ENCODE measurements at regions not wholly inside any gene's neighbourhood (a gene's known extent, or its start where the extent isn't known, plus 50 kb on each side); places are given as distances from the start of the nearest gene placed in this dataset.

DNA sequence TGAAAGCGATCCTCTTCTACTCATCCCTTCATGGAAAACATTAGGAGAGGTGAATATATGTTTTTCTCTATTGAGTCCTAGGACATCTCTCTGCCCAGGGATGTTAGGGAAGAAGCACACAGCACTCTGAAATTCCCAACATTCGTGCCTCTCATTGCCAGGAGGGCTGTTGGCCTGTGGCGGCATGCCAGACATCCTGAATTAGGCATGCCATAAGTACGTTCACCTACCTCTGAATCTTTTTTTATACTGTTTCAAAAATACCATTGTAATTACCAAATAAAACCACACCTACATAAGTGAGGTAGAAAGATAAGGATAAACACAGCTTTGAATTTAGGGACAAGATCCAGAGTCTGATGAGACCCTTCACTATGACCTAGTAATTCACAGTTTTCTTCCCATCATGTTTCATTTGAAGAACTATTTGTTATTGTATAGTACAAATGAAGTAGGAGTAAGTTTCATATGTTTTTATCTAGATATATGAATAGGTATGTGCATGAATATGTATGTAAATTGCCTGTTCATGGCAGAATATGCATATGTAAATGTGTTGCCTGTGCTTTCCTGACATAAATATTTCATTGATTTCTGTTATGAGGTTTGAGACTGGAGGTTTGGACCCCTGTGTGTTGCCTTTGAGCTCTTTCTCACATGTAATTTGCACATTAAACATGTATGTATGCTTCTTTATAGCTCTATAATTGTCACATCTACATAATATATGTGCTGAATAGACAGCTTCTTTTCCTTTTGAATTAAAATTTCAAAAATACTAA, 66.6 kb upstream of the STAM2 start:
- TF ChIP-seq, protein P1, sequence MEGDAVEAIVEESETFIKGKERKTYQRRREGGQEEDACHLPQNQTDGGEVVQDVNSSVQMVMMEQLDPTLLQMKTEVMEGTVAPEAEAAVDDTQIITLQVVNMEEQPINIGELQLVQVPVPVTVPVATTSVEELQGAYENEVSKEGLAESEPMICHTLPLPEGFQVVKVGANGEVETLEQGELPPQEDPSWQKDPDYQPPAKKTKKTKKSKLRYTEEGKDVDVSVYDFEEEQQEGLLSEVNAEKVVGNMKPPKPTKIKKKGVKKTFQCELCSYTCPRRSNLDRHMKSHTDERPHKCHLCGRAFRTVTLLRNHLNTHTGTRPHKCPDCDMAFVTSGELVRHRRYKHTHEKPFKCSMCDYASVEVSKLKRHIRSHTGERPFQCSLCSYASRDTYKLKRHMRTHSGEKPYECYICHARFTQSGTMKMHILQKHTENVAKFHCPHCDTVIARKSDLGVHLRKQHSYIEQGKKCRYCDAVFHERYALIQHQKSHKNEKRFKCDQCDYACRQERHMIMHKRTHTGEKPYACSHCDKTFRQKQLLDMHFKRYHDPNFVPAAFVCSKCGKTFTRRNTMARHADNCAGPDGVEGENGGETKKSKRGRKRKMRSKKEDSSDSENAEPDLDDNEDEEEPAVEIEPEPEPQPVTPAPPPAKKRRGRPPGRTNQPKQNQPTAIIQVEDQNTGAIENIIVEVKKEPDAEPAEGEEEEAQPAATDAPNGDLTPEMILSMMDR (conservative IDR thresholded peaks at IDR 0.05; ENCODE audit: low read length), result no peak
- no peak for DNase-seq (ENCODE audit: low read depth)
- no peak overlapping the region for H3K4me3 ChIP-seq (ENCODE audit: low read length)

DNA sequence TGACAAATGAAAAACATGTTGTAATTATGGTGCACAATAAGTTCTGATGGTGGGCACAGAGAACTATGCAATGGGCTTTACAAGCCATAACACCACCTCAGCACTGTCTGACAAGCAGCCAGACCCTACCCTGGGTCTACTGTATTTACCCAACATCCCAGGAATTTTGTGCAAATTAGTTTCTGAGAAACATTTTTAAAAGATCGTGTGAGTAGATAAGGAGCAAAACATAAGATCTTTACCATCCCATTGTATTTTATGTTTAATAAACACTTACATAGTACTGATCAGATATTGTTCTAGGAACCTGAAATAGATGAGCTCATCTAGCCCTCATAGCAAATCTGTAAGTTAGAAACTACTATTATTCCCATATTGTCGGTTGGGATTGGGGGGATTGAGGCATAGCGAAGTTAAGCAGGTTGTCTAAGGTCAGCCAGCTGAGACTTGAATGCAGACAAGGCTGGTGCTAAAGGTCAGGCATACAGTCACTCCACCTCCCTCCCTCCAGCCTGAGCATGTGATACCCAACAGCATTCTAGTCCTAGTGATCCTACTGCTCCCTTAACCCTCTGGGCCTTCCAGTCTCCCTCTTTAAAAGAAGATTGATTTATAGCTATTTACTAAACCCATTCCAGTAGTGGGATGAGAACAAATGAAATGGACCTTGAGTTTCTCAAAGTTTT, 67.4 kb upstream of the STAM2 start:
- DNase-seq (ENCODE audit: low read depth), result no peak
- TF ChIP-seq, protein P1 (conservative IDR thresholded peaks at IDR 0.05; ENCODE audit: low read length), result no peak
- H3K4me3 ChIP-seq (ENCODE audit: low read length), result no peak overlapping the region

DNA sequence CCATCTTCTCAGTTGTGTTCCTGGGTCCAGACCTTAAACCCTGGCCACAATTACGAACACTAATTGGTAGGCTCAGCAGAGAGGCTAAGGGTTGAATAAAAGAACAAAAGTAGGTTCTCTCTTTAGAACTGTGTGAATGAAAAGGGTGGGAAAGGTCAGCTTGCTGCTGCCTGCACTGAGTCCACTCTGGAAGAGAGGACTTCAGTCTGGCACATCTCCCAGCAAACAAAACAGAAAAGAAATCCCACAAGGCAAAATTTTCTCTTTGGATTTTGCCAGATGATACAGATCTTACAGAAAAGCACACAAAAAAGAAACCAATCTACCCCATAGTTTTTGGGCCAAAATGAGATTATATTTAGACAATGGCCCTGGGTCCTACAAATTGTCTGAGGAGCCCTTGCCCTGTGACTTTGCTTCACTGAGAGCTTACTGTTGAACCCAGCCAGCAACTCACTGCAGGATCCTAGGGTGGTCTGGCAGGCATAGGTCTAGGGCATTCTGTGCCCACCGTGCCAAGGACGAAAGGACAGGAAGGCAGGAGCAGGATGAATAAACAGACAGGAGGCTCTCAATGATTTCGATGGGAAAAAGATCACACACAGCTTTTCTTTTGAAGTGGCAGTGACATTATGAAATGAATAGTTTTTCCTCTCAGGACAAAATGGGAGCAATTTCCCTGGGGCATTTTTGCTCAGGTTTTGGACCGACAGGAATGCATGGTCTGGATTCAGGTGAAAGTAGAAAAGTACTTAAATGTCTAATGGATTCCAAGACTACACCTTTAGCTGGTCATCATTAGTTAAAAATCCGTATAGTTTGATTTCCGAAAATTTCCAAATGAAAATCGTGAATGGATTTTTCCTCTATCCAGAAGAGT, 68.4 kb upstream of the STAM2 start:
- no peak overlapping the region for H3K4me3 ChIP-seq (ENCODE audit: low read length)
- TF ChIP-seq, protein P1 (conservative IDR thresholded peaks at IDR 0.05; ENCODE audit: low read length), result no peak
- no peak for DNase-seq (ENCODE audit: low read depth)

DNA sequence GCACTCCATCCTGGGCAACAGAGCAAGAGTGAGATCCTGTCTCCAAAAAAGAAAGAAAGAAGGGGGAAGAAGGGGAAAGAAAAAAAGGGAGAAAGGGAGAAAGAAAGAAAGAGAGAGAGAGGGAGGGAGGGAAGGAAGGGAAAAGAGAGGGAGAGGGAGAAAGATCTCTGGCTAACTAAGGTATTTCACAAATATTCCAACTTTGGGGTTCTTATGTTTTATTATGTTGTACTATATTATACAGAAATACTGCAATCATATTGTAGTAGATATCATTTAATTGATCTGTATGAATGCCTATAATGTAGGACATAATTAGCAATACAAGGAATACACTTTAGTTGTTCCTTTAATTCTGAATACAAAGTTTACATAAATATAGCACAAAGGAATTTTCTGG, 70.1 kb upstream of the STAM2 start:
- DNase-seq (ENCODE audit: low read depth), result no peak
- TF ChIP-seq, protein P1 (conservative IDR thresholded peaks at IDR 0.05; ENCODE audit: low read length), result no peak
- no peak overlapping the region for H3K4me3 ChIP-seq (ENCODE audit: low read length)

DNA sequence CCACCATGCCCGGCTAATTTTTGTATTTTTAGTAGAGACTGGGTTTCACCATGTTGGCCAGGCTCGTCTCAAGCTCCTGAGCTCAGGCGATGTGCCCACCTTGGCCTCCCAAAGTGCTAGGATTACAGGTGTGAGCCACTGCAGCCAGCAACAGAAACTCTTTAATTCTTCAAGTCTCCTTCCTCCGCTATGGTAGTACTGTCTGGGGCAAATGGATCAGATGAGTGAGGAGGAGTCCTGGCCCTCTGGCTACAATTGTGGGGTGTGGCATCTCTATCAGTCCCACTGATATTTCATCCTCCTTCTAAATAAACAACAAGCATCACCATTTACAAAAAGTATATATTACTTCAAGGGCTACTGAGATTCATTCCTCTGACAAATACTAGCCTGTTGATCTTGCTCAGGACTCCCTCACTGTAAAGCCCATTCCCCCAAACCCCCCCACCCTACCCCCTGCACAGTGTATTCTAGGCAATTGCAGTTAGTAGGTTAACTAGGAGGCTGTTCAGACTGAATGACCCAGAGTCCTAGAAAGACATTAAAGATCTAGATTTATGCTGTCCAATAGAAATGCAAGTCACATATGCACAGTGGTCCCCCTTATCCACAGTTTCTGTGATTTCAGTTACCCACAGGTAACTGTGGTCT, 71.2 kb upstream of the STAM2 start:
- TF ChIP-seq, protein P1 (conservative IDR thresholded peaks at IDR 0.05; ENCODE audit: low read length), result no peak
- no peak overlapping the region for H3K4me3 ChIP-seq (ENCODE audit: low read length)
- DNase-seq (ENCODE audit: low read depth), result no peak

DNA sequence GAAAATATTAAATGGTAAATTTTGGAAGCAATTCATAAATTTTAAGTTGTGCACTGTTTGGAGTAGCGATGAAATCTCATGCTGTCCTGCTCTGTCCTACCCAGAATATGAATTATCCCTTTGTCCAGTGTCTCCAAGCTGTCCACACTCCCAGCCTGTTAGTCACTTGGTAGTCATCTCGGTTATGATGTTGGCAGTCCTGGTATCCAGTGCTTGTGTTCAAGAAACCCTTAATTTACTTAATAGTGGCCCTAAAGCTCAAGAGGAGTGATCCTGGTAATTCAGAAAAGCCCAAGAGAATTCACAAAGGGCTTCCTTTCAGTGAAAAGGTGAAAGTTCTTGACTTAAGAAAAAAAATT, 71.8 kb upstream of the STAM2 start:
- H3K4me3 ChIP-seq (ENCODE audit: low read length), result no peak overlapping the region
- DNase-seq (ENCODE audit: low read depth), result peak; percentile 37
- TF ChIP-seq, protein P1 (conservative IDR thresholded peaks at IDR 0.05; ENCODE audit: low read length), result no peak
